Ascending aorta (tissue), 2 donors: ENCODE measurements at regions not wholly inside any gene's neighbourhood (a gene's known extent, or its start where the extent isn't known, plus 50 kb on each side); places are given as distances from the start of the nearest gene placed in this dataset.

Experiments
- DNase-seq, 2 donors: peaks; one replicate each; pipeline ENCODE4 v3.0.0-alpha.2; 2019; ENCODE audit warnings: low spot score in 2 of 2
- H3K27ac ChIP-seq, 2 donors: fragments of 200-600 bp; sonication (generic); one replicate each; pipeline ENCODE4 v1.5.1; 2016 to 2017; ENCODE audit warnings: mild to moderate bottlenecking in 1 of 2
- H3K27me3 ChIP-seq: fragments of 200-600 bp; sonication (generic); one replicate; pipeline ENCODE4 v1.5.1; 2017
- H3K36me3 ChIP-seq, 2 donors: fragments of 200-600 bp; sonication (generic); one replicate each; pipeline ENCODE4 v1.5.1; 2016
- H3K4me1 ChIP-seq, 2 donors: fragments of 200-600 bp; sonication (generic); one replicate each; pipeline ENCODE4 v1.5.1; 2016 to 2017; ENCODE audit warnings: mild to moderate bottlenecking in 1 of 2
- H3K4me3 ChIP-seq, 2 donors: fragments of 200-600 bp; sonication (generic); one replicate each; pipeline ENCODE4 v1.5.1; 2016 to 2017; ENCODE audit warnings: mild to moderate bottlenecking in 1 of 2
- H3K9me3 ChIP-seq, 2 donors: fragments of 200-600 bp; sonication (generic); one replicate each; pipeline ENCODE4 v1.5.1; 2016
- intact Hi-C: fragments of 100-400 bp; cut with DNase I; formaldehyde crosslinking; loops from one replicate; pipeline ENCODE4 v1.15.1; 2023
- TF ChIP-seq, protein P1 (sequence below), 3 experiments: fragments of 200-600 bp in 2 of 3; fragments of 450-650 bp in 1 of 3; sonication (generic) in 2 of 3; IDR thresholded peaks; one replicate each; pipeline ENCODE4 v1.5.1; 2016 to 2019; ENCODE audit warnings: antibody characterized with exemption in 3 of 3, mild to moderate bottlenecking in 1 of 3, moderate library complexity in 1 of 3

DNA sequence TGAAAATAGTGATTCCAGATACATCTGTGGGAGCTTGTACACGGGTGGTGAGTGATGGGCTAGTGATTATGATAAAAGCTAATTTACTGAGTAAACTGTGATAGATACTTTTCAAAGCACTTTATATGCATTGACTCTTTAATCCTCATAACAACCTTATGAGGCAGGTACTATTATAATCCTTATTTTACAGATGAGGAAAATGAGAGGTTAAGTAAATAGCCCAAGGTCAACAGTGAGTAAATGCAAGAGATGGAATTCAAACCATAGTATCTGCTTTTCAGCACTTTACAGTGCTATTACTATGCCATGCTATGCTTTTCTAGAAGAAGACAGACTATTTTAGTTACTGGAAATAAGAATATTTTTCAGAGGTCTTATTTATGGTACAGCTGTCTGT lies 320.9 kb upstream of the CITED2 start:
- Histone ChIP-seq H3K9me3 (no peaks in the 10 kb centered on the region), H3K27ac (no peak overlapping the region), H3K27me3 (no peaks in the 10 kb centered on the region), H3K36me3 (no peaks in the 10 kb centered on the region), H3K4me1 (peaks cover 0 to 3% of the 10 kb centered on the region in 2 donors), H3K4me3 (no peak overlapping the region)
- no peak for DNase-seq
- intact Hi-C loops = no loop called here
- TF ChIP-seq, protein P1, sequence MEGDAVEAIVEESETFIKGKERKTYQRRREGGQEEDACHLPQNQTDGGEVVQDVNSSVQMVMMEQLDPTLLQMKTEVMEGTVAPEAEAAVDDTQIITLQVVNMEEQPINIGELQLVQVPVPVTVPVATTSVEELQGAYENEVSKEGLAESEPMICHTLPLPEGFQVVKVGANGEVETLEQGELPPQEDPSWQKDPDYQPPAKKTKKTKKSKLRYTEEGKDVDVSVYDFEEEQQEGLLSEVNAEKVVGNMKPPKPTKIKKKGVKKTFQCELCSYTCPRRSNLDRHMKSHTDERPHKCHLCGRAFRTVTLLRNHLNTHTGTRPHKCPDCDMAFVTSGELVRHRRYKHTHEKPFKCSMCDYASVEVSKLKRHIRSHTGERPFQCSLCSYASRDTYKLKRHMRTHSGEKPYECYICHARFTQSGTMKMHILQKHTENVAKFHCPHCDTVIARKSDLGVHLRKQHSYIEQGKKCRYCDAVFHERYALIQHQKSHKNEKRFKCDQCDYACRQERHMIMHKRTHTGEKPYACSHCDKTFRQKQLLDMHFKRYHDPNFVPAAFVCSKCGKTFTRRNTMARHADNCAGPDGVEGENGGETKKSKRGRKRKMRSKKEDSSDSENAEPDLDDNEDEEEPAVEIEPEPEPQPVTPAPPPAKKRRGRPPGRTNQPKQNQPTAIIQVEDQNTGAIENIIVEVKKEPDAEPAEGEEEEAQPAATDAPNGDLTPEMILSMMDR (IDR thresholded peaks at IDR 0.05) = no peak

DNA sequence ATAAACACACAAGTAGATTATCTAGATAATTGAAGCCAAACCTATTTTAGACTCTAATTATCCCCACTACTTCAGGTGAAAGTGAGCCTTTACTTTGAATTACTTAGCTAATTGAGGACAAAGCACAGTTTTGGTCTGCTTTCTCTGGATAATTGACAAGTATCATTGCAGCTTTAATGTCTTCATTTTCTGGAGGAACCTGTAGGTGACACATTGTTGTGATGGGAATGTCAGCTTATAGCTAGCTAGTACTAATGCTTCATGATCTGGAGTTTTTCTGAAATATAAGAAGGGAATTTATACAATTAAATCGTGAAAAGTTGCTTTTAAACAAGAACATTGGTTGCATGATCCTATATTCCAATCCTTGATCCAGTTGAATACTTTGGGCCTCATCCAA lies 319.3 kb upstream of the CITED2 start:
- no peak overlapping the region for H3K27ac ChIP-seq
- TF ChIP-seq, protein P1 (IDR thresholded peaks at IDR 0.05) = no peak
- H3K36me3 ChIP-seq = no peaks in the 10 kb centered on the region
- intact Hi-C loops = no loop called here
- H3K4me1 ChIP-seq = peaks cover 0 to 3% of the 10 kb centered on the region in 2 donors
- DNase-seq = no peak
- no peaks in the 10 kb centered on the region for H3K9me3 ChIP-seq
- no peak overlapping the region for H3K4me3 ChIP-seq
- H3K27me3 ChIP-seq = no peaks in the 10 kb centered on the region

DNA sequence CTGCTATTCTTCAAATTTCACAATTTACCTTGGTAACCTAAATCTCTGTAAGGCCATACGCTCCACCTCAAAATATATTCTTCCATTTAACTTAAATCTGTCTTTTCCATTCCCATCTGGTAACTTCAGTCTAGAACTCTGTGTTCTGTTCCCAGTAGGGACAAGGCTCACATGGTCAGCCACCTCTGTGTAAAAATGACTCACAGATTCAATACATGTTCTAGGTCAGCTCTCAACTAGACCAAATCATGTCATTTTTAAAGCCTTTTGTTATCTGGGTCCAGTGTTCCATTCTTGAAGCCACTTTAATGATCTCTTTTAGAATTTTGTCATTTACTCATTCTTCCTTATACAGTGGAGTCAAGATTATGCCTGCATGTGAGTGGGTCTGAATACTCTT lies 315.6 kb upstream of the CITED2 start:
- no peak for DNase-seq
- Histone ChIP-seq H3K4me1 (peaks cover 0 to 3% of the 10 kb centered on the region in 2 donors), H3K9me3 (no peaks in the 10 kb centered on the region), H3K27ac (no peak overlapping the region), H3K4me3 (no peak overlapping the region), H3K36me3 (no peaks in the 10 kb centered on the region), H3K27me3 (no peaks in the 10 kb centered on the region)
- intact Hi-C loops = no loop called here
- TF ChIP-seq, protein P1 (IDR thresholded peaks at IDR 0.05) = no peak

DNA sequence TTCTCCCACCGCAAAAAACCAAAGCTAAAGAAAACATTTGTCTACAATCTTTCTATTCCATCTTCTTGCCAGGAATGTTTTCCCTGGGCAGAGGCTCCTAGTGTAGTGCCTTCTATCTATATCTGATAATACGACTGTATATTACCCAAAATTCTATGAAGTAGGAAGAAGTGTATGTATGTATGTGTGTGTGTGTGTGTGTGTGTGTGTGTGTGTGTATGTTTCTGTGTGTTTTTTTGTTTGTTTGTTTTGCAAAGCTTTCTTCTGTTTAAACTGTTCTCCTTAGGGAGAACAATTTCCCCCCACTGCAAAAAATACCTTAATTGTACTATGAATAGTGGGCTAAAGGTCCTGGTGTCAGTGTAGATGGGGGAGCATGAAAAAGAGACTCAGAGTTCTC lies 312.6 kb upstream of the CITED2 start:
- Histone ChIP-seq H3K4me3 (no peak overlapping the region), H3K36me3 (no peaks in the 10 kb centered on the region), H3K4me1 (no peaks in the 10 kb centered on the region), H3K27me3 (no peaks in the 10 kb centered on the region), H3K9me3 (no peaks in the 10 kb centered on the region), H3K27ac (no peak overlapping the region)
- TF ChIP-seq, protein P1 (IDR thresholded peaks at IDR 0.05) = no peak
- no peak for DNase-seq
- intact Hi-C loops = no loop called here

DNA sequence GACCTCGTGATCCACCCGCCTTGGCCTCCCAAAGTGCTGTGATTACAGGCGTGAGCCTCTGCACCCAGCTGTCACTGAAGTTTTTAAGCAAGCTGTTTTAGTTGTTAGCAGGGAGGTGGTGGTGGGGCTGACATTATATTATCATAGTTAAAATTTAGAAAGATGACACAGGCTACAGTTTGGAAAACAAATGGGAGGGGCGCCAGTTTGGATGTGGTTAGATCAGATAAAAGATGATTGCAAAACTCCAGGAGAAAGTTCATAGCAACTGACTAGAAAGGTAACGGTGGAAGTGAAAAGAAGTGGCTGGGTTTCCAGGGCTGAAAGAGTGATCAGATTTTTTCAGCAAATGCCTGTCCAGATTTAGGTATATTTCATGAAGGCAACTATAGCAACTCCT lies 311.9 kb upstream of the CITED2 start:
- no peak overlapping the region for H3K4me3 ChIP-seq
- H3K27me3 ChIP-seq = no peaks in the 10 kb centered on the region
- no peak for DNase-seq
- no peaks in the 10 kb centered on the region for H3K36me3 ChIP-seq
- no peaks in the 10 kb centered on the region for H3K9me3 ChIP-seq
- intact Hi-C loops = no loop called here
- TF ChIP-seq, protein P1 (IDR thresholded peaks at IDR 0.05) = no peak
- no peaks in the 10 kb centered on the region for H3K4me1 ChIP-seq
- no peak overlapping the region for H3K27ac ChIP-seq

DNA sequence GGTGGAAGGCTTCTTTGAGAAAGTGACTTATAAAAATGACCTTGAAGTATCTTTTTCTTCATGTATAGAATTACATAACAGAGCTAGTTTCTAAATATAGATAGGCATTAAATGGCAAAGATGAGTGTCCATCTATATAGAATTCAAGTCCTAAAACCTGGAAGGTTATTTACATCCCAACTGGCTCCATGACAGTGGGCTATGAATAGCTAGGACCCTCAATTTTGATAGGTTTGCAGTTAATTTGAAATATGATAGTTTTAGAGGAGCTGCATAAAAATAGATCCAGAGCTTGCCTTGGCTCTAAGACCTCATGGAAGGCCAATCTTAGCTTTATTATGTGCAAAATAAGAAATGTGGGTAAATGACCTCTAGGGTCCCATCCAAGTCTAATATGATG lies 310.6 kb upstream of the CITED2 start:
- Histone ChIP-seq H3K27ac (no peak overlapping the region), H3K36me3 (no peaks in the 10 kb centered on the region), H3K4me1 (no peaks in the 10 kb centered on the region), H3K27me3 (no peaks in the 10 kb centered on the region), H3K9me3 (no peaks in the 10 kb centered on the region), H3K4me3 (no peak overlapping the region)
- TF ChIP-seq, protein P1 (IDR thresholded peaks at IDR 0.05) = no peak
- intact Hi-C loops = no loop called here
- no peak for DNase-seq
